ENCODE measurements at regions not wholly inside any gene's neighbourhood (a gene's known extent, or its start where the extent isn't known, plus 50 kb on each side); places are given as distances from the start of the nearest gene placed in this dataset.

- TF ChIP-seq CTCF (IDR thresholded peaks at IDR 0.05) = no peak
- TF ChIP-seq POLR2A (IDR thresholded peaks at IDR 0.05) = no peak
These were observed 229.5 kb downstream of the TFCP2L1 start for GRCh38 chr2:121055501-121055900.
